Parathyroid adenoma (tissue), 2 donors: ENCODE measurements at regions not wholly inside any gene's neighbourhood (a gene's known extent, or its start where the extent isn't known, plus 50 kb on each side); places are given as distances from the start of the nearest gene placed in this dataset.

Experiments used
- H2AFZ ChIP-seq: fragments of 300-600 bp; sonication (generic); one replicate; pipeline ENCODE4 v1.7.0; 2017; ENCODE audit warnings: antibody characterized with exemption, mild to moderate bottlenecking
- H3K27ac ChIP-seq: fragments of 300-600 bp; sonication (generic); one replicate; pipeline ENCODE4 v1.7.0; 2017
- H3K27me3 ChIP-seq: fragments of 300-600 bp; sonication (generic); one replicate; pipeline ENCODE4 v1.7.0; 2017; ENCODE audit warnings: low read length; ENCODE audit not compliant: control insufficient read depth, insufficient read depth
- H3K36me3 ChIP-seq: fragments of 300-600 bp; sonication (generic); one replicate; pipeline ENCODE4 v1.7.0; 2017; ENCODE audit warnings: low read length; ENCODE audit not compliant: control insufficient read depth, insufficient read depth
- H3K4me1 ChIP-seq: fragments of 300-600 bp; sonication (generic); one replicate; pipeline ENCODE4 v1.7.0; 2017; ENCODE audit warnings: control low read depth
- H3K4me2 ChIP-seq: fragments of 300-600 bp; sonication (generic); one replicate; pipeline ENCODE4 v1.7.0; 2017; ENCODE audit warnings: low read length
- H3K4me3 ChIP-seq: fragments of 300-600 bp; sonication (generic); one replicate; pipeline ENCODE4 v1.7.0; 2017; ENCODE audit warnings: low read depth, low read length
- H3K79me2 ChIP-seq: fragments of 300-600 bp; sonication (generic); one replicate; pipeline ENCODE4 v1.7.0; 2017; ENCODE audit warnings: control low read depth
- H3K9ac ChIP-seq: fragments of 300-600 bp; sonication (generic); one replicate; pipeline ENCODE4 v1.7.0; 2017; ENCODE audit warnings: mild to moderate bottlenecking
- H3K9me3 ChIP-seq: fragments of 300-600 bp; sonication (generic); one replicate; pipeline ENCODE4 v1.7.0; 2017; ENCODE audit warnings: low read length; ENCODE audit not compliant: control insufficient read depth
- TF ChIP-seq, protein P1 (sequence below): fragments of 300-600 bp; sonication (generic); IDR thresholded peaks from one replicate; pipeline ENCODE4 v1.7.0; 2017; ENCODE audit warnings: antibody characterized with exemption, mild to moderate bottlenecking
- donor health status: primary hyperparathyroidism.

DNA sequence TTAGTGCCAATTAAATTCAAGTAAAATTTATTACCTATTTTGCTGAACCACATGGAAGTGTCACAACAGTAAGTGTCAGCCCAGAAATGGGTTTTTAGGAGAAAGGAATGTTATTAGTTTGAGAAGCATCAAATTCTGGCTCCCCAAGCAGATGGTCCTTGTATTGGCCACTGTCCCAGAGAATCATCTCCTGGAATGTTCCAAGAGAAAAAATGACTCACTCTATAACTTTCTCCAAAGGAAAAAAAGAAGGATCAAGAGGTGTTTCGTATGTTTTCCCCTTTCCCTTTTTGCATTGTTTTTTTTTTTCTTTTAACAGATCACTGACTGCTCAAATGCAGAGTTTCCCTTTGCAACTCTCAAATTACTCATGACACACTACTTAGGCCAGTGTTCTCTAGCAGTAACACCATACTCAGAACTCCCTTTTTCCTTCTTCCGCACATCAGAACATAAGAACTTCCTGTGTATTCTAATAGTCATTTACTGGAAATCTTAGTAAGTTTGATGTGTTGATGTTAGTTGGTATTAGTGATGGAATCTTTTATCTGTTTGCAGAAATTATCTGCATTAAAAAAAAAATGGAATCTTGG, 390.3 kb downstream of the GPD2 start:
- H3K9ac ChIP-seq: no peak overlapping the region
- no peak overlapping the region for H2AFZ ChIP-seq
- H3K27me3 ChIP-seq: no peaks in the 10 kb centered on the region
- H3K9me3 ChIP-seq: no peaks in the 10 kb centered on the region
- no peaks in the 10 kb centered on the region for H3K36me3 ChIP-seq
- no peak overlapping the region for H3K4me3 ChIP-seq
- H3K4me2 ChIP-seq: no peak overlapping the region
- no peak overlapping the region for H3K27ac ChIP-seq
- TF ChIP-seq, protein P1, sequence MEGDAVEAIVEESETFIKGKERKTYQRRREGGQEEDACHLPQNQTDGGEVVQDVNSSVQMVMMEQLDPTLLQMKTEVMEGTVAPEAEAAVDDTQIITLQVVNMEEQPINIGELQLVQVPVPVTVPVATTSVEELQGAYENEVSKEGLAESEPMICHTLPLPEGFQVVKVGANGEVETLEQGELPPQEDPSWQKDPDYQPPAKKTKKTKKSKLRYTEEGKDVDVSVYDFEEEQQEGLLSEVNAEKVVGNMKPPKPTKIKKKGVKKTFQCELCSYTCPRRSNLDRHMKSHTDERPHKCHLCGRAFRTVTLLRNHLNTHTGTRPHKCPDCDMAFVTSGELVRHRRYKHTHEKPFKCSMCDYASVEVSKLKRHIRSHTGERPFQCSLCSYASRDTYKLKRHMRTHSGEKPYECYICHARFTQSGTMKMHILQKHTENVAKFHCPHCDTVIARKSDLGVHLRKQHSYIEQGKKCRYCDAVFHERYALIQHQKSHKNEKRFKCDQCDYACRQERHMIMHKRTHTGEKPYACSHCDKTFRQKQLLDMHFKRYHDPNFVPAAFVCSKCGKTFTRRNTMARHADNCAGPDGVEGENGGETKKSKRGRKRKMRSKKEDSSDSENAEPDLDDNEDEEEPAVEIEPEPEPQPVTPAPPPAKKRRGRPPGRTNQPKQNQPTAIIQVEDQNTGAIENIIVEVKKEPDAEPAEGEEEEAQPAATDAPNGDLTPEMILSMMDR: no peak
- H3K4me1 ChIP-seq: no peaks in the 10 kb centered on the region
- no peaks in the 10 kb centered on the region for H3K79me2 ChIP-seq

DNA sequence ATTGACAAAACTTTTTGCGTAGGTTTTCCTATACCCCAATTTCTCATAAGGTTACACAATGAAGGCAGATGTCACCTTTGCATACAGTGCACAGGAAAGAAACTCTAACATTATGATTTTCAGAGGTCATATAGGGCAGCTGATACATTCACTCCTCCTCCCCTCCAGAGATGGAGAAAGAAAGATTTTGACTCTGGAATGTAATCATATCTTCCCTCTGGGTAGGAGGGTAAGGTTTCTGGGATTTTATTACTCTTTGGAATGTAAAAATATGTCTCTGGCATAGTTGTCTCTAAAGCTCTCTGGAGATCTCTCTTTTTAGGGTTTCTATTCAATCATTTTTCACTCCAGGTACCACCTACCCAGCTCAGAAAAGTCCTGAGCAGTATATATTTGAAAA, 398.3 kb downstream of the GPD2 start:
- Histone ChIP-seq H3K4me3 (no peak overlapping the region), H3K4me2 (no peak overlapping the region), H3K9ac (no peak overlapping the region), H3K27ac (no peak overlapping the region), H3K36me3 (no peaks in the 10 kb centered on the region), H3K27me3 (no peaks in the 10 kb centered on the region), H3K4me1 (no peaks in the 10 kb centered on the region), H3K79me2 (no peaks in the 10 kb centered on the region), H3K9me3 (no peaks in the 10 kb centered on the region), H2AFZ (no peak overlapping the region)
- TF ChIP-seq, protein P1: no peak

DNA sequence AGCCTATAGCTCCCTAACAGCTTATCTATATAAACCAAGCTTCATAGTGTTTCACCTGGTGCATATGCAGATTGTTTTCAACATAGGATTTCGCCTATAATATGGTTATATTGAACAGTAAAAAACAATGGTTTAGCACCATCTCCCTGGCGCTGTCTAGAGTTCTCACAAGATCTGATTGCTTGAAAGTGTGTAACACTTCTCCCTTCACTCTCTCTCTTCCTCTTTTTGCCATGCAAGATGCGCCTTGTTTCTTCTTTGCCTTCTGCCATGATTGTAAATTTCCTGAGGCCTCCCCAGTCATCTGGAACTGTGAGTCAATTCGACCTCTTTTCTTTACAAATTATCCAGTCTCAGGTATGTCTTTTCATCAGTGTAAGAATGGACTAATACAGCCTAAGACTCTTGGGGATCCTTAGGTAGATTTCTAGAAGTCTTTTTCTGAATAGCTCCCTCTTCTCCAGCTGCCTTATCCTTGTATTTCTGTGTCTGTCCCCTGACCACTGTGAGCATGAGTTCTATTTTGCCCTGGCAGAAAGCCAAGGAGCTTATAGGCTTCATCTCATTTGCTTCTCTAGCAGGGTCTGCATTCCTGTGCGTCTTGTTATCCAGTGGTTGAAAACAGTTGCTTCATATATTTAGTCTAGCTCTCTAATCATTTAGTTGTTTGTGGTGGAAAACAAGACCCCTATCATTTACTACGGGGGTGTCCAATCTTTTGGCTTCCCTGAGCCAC, 401.6 kb downstream of the GPD2 start:
- TF ChIP-seq, protein P1: no peak
- Histone ChIP-seq H3K9me3 (no peaks in the 10 kb centered on the region), H3K27ac (no peak overlapping the region), H3K79me2 (no peaks in the 10 kb centered on the region), H3K9ac (no peak overlapping the region), H2AFZ (no peak overlapping the region), H3K4me3 (no peak overlapping the region), H3K4me2 (no peak overlapping the region), H3K27me3 (no peaks in the 10 kb centered on the region), H3K4me1 (no peaks in the 10 kb centered on the region), H3K36me3 (no peaks in the 10 kb centered on the region)

DNA sequence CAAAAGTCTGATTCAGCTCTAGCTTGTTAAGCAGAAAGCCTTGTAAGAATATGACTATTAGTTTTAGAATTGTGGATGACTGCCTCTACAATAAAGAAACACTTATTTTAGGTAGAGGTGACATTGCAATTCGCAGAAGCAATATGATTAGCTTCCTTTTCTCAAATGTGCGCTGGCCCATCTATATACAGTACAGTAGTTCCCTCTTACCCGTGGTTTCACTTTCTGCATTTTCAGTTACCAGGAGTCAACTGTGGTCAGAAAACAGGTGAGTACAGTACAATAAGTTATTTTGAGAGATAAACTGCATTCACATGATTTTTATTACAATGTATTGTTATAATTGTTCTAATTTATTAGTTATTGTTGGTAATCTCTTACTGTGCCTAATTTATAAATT, 405.1 kb downstream of the GPD2 start:
- Histone ChIP-seq H3K27ac (no peak overlapping the region), H3K36me3 (no peaks in the 10 kb centered on the region), H3K27me3 (no peaks in the 10 kb centered on the region), H3K9me3 (no peaks in the 10 kb centered on the region), H2AFZ (no peak overlapping the region), H3K4me2 (no peak overlapping the region), H3K4me3 (no peak overlapping the region), H3K79me2 (no peaks in the 10 kb centered on the region), H3K9ac (no peak overlapping the region), H3K4me1 (no peaks in the 10 kb centered on the region)
- TF ChIP-seq, protein P1: no peak
